ENCODE measurements at regions not wholly inside any gene's neighbourhood (a gene's known extent, or its start where the extent isn't known, plus 50 kb on each side); places are given as distances from the start of the nearest gene placed in this dataset.

DNA sequence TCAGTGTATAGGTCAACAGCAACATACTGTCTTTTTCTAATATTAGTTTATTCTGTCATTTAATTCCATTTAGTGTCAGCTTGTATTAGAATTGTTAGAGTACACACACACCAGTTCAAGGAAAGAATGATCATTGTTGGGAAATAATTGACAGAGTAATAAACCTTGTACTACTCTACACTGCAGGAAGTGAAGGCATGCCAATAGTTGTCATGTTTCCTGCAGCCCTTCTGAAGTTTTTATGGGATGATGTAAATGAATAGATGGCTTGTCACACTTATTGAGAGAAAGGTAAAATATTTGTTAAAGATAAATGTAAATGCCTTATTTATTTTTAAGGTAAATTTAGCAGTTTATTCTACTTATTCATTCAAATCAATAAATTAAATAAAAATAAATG is 306.9 kb upstream of the KLHL1 start:
- no peak for DNase-seq
- peaks cover 13% of the 10 kb centered on the region for H3K9me3 Mint-ChIP-seq
- no peaks in the 10 kb centered on the region for H3K36me3 Mint-ChIP-seq (ENCODE audit: low read depth)
- H3K4me1 Mint-ChIP-seq (ENCODE audit: low read depth): no peaks in the 10 kb centered on the region
- no peaks in the 10 kb centered on the region for H3K27me3 Mint-ChIP-seq
- H3K4me3 Mint-ChIP-seq: no peak overlapping the region
- H3K27ac Mint-ChIP-seq: no peak overlapping the region

DNA sequence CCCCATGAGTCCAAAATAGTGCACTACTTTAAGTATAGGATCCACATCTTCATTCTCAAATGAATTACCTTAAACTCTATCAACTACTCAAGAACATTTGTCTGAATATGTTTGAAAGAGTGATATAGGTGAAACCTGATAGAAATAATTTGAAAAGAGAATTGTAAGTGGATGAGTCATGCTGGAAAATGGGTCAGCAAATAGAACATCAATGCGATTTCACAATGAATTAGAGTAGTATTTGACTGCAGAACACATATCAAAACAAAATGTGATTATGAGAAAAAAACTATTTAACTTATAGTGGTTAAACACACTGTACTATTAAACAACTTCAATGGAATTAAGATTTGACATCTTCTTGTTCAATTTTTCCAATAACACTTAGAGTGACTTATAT is 300.6 kb upstream of the KLHL1 start:
- Mint-ChIP-seq H3K36me3 (ENCODE audit: low read depth) (no peaks in the 10 kb centered on the region), H3K27me3 (no peaks in the 10 kb centered on the region), H3K4me3 (no peak overlapping the region), H3K9me3 (peaks cover 16% of the 10 kb centered on the region), H3K27ac (no peak overlapping the region), H3K4me1 (ENCODE audit: low read depth) (no peaks in the 10 kb centered on the region)
- DNase-seq: no peak

DNA sequence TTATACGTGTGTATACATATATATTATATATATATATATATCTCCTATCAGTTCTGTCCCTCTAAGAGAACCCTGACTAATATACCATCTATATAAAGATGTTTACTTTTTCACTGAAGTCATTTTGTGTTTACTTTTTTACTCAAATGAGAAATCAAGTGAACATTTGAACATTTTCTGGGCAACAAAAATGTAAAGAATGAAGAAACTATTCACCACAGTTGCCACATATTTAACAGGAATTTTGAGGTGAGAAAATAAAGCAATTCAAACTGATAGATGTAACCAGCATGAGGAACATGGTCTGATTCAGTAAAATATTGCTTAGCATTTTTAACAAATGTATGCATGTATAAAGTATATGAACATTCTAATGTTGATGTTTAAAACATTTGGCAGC is 299.2 kb upstream of the KLHL1 start:
- no peak overlapping the region for H3K4me3 Mint-ChIP-seq
- H3K9me3 Mint-ChIP-seq: peaks cover 12% of the 10 kb centered on the region
- H3K27ac Mint-ChIP-seq: no peak overlapping the region
- no peaks in the 10 kb centered on the region for H3K4me1 Mint-ChIP-seq (ENCODE audit: low read depth)
- H3K36me3 Mint-ChIP-seq (ENCODE audit: low read depth): no peaks in the 10 kb centered on the region
- H3K27me3 Mint-ChIP-seq: no peaks in the 10 kb centered on the region
- no peak for DNase-seq

DNA sequence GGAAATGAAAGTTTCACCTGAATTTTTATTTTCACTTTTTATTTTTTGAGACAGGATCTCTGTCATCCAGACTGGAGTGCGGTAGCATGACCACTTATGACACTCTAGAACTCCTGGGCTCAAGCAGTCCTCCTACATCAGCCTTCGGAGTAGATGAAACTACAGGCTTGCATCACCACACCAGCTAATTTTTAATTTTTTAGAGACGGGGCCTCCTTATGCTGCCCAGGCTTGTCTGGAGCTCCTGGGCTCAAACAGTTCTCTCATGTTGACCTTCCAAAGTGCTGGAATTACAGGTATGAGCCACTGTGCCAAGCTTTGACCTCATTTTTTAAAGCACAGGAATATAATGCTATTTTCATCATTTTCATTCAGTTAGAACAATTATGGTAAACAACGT is 297.0 kb upstream of the KLHL1 start:
- H3K4me1 Mint-ChIP-seq (ENCODE audit: low read depth): no peaks in the 10 kb centered on the region
- H3K27ac Mint-ChIP-seq: no peak overlapping the region
- H3K4me3 Mint-ChIP-seq: no peak overlapping the region
- no peaks in the 10 kb centered on the region for H3K36me3 Mint-ChIP-seq (ENCODE audit: low read depth)
- H3K9me3 Mint-ChIP-seq: peaks cover 7% of the 10 kb centered on the region
- no peaks in the 10 kb centered on the region for H3K27me3 Mint-ChIP-seq
- no peak for DNase-seq

DNA sequence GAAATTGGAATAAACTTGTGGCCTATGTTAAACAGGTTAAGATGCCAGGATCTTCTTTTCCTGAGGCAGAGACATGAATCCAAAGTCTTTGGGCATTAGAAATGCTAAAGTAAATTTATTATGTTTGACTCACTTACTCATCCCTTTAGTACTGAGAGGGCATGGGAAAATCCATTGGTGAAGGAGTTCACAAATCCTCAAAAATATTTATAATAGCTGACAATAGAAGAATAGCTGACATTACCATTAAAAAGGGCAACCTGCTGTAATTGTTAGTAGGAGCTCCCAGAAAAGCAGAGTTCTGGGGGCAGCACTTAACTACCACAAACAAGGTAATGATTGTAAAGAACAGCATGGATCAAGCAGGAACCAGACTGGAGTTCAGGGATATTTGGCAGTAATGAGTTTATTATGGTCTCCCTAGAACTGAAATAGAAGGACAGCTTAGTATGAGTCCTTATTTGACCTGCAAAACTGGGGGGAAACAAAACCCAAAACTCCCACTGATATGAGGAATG is 285.8 kb upstream of the KLHL1 start:
- Mint-ChIP-seq H3K9me3 (peaks cover 4% of the 10 kb centered on the region), H3K4me3 (no peak overlapping the region), H3K27ac (no peak overlapping the region), H3K27me3 (no peaks in the 10 kb centered on the region), H3K4me1 (ENCODE audit: low read depth) (no peaks in the 10 kb centered on the region), H3K36me3 (ENCODE audit: low read depth) (no peaks in the 10 kb centered on the region)
- no peak for DNase-seq

DNA sequence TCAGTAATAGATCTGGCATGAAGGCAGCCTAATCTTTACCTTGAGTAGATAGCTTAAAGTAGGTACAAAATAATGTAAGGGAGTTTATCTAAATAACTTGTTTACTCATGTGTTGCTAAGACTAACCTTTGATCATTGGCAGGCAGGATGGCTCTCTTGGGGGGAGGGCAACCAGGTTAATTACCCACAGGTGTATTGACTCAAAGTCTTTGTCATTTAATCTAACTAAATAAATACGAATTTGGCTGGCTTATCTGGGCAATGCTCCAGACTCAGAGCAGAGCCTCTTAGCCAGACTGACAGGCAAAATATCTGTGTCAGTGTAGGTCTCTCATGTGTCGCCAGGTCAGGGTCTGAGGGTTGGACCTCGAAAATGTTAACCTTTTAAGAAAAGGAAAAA is 283.4 kb upstream of the KLHL1 start:
- no peaks in the 10 kb centered on the region for H3K4me1 Mint-ChIP-seq (ENCODE audit: low read depth)
- no peak overlapping the region for H3K4me3 Mint-ChIP-seq
- no peaks in the 10 kb centered on the region for H3K36me3 Mint-ChIP-seq (ENCODE audit: low read depth)

DNA sequence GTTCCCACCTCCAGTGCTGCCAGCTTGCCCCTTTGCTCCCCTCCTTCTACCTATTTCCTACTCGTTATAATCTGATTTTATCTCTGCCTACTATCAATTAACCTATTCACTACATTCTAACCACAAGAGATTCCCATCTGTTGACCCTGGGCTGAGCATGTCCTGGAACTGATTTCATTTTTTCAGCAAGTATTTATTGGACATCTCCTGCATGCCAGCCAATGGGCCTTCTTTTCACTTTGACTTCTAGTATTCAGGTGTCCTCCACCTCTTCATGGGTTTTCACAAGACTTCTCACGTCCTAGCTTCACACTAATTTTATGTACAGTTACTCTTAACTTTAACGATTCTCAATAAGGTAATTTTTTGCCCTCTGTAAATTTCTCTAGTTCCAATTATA is 282.7 kb upstream of the KLHL1 start:
- no peaks in the 10 kb centered on the region for H3K4me1 Mint-ChIP-seq (ENCODE audit: low read depth)
- no peak overlapping the region for H3K4me3 Mint-ChIP-seq
- no peak overlapping the region for H3K27ac Mint-ChIP-seq
- no peaks in the 10 kb centered on the region for H3K27me3 Mint-ChIP-seq
- no peaks in the 10 kb centered on the region for H3K36me3 Mint-ChIP-seq (ENCODE audit: low read depth)
- no peak for DNase-seq
- peaks cover 3% of the 10 kb centered on the region for H3K9me3 Mint-ChIP-seq

More for the DNA sequence above, 283.4 kb upstream of the KLHL1 start:
- H3K27ac Mint-ChIP-seq: no peak overlapping the region
- H3K27me3 Mint-ChIP-seq: no peaks in the 10 kb centered on the region
- peaks cover 3% of the 10 kb centered on the region for H3K9me3 Mint-ChIP-seq
- DNase-seq: no peak

DNA sequence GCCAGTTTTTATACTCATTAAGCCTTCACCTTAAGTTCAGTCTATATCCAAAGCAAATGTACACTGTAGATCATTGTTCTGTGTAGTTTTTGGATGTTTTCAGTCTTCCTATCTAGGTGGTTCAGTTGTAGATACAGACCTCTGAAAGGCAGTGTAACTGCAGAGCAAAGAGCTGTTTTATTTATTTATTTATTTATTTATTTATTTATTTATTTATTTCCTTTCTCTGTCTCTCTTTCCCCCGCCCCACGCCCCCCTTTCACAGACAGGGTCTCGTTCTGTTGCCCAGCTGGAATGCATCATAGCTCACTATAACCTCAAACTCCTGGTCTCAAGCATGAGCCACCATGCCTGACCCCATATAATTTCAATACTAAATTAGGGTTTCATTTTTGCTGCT is 281.8 kb upstream of the KLHL1 start:
- peaks cover 3% of the 10 kb centered on the region for H3K9me3 Mint-ChIP-seq
- no peak overlapping the region for H3K4me3 Mint-ChIP-seq
- no peaks in the 10 kb centered on the region for H3K36me3 Mint-ChIP-seq (ENCODE audit: low read depth)
- H3K27me3 Mint-ChIP-seq: no peaks in the 10 kb centered on the region
- no peak for DNase-seq
- no peak overlapping the region for H3K27ac Mint-ChIP-seq
- no peaks in the 10 kb centered on the region for H3K4me1 Mint-ChIP-seq (ENCODE audit: low read depth)

DNA sequence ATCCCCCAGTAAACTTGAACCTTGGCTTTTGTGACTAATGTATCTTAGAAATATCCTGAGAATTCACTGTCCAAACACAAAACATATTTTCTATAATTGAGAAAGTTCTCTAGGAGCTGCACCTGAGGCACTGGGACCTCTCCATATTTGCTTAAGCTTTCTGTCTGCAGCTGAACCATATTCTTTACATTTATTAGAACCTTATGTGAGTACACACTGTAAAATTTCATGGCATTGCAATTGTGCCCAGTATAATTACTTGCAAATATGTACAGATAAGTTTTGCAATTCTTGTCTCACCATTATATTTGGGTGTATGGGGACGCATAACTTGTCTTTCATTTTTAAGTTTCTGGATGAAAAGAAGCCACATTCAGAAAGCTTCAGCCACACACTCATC is 280.7 kb upstream of the KLHL1 start:
- DNase-seq: no peak
- Mint-ChIP-seq H3K9me3 (peaks cover 5% of the 10 kb centered on the region), H3K36me3 (ENCODE audit: low read depth) (no peaks in the 10 kb centered on the region), H3K27ac (no peak overlapping the region), H3K27me3 (no peaks in the 10 kb centered on the region), H3K4me3 (no peak overlapping the region), H3K4me1 (ENCODE audit: low read depth) (no peaks in the 10 kb centered on the region)

DNA sequence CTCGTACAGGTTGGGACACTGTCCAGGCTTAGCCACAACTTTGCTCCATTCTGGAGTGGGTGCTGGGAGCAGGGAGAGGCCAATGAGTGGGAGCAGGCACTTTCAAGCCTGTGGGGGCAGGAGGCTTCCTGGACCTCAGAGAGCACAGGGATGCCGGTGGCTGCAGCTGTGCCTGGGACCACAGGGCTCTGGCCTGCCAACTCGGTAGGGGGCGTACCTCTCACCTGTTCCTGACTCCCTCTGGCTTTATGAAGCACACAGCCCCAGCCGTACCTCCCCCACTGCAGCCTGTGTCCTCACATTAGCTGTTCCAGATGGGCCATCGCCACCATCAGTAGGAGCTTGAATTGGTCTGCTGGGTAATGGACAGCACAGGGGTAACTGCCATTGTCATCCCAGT is 278.7 kb upstream of the KLHL1 start:
- no peaks in the 10 kb centered on the region for H3K27me3 Mint-ChIP-seq
- no peak for DNase-seq
- no peaks in the 10 kb centered on the region for H3K4me1 Mint-ChIP-seq (ENCODE audit: low read depth)
- H3K36me3 Mint-ChIP-seq (ENCODE audit: low read depth): no peaks in the 10 kb centered on the region
- H3K9me3 Mint-ChIP-seq: peaks cover 5% of the 10 kb centered on the region
- no peak overlapping the region for H3K27ac Mint-ChIP-seq
- H3K4me3 Mint-ChIP-seq: no peak overlapping the region

DNA sequence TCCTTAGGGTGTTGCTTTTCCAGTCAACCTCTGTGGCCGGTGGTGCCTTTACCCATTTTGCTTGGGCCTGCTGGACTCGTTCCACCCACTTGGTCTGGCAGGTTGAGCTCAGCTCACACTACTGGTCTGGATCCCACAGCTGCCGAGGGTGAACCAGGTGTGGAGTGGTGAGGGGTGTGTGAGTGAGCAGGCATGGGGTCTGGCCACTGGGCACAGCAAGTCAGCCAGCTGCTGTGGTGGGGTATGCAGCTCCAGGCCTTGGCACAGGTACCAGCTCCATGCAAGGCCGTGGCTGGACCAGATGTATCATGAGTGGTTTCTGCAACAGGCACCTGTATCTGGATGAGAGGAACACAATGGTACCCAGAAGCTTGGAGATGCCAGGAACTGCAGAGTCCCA is 277.6 kb upstream of the KLHL1 start:
- H3K4me3 Mint-ChIP-seq: no peak overlapping the region
- no peaks in the 10 kb centered on the region for H3K4me1 Mint-ChIP-seq (ENCODE audit: low read depth)
- no peak for DNase-seq
- H3K27ac Mint-ChIP-seq: no peak overlapping the region
- H3K36me3 Mint-ChIP-seq (ENCODE audit: low read depth): no peaks in the 10 kb centered on the region
- H3K27me3 Mint-ChIP-seq: no peaks in the 10 kb centered on the region
- H3K9me3 Mint-ChIP-seq: peaks cover 5% of the 10 kb centered on the region

DNA sequence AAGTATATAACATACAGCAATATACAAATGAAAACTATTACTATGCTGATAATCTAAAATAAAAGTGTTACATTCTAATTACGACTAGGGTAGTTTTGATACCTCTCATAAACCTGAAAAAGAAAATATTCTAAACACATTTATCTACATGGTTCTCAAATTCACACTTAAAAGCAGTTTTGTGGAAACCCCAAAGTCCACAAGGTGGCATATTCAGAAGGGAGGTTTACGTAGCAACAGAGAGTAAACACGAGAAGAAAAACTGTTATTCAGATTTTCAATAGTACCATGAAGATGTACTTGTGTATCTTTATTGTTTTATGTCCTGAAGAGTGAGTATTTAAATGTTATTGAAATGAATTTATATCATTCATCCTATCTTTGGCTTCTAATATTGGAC is 275.9 kb upstream of the KLHL1 start:
- H3K27me3 Mint-ChIP-seq: no peaks in the 10 kb centered on the region
- no peaks in the 10 kb centered on the region for H3K36me3 Mint-ChIP-seq (ENCODE audit: low read depth)
- no peak overlapping the region for H3K4me3 Mint-ChIP-seq
- no peaks in the 10 kb centered on the region for H3K4me1 Mint-ChIP-seq (ENCODE audit: low read depth)
- no peak overlapping the region for H3K27ac Mint-ChIP-seq
- H3K9me3 Mint-ChIP-seq: peaks cover 12% of the 10 kb centered on the region
- no peak for DNase-seq

DNA sequence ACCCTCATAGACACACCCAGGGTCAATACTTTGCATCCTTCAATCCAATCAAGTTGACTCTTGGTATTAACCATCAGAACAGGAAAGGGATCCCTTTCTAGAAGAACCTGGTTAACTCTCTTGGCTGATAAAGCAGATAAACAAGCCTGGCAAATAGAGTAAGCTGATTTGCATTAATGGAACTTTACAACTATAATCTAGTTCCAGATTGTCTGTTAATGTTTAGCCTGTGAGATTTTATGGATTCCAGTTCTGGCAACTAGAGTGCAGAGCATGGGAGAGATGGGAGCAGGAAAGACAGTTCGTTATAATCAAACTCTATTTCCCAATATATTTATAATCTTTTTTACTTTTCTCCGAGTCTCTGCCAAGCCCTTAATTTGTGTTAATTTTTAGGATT is 272.6 kb upstream of the KLHL1 start:
- Mint-ChIP-seq H3K36me3 (ENCODE audit: low read depth) (no peaks in the 10 kb centered on the region), H3K27me3 (no peaks in the 10 kb centered on the region), H3K9me3 (peaks cover 17% of the 10 kb centered on the region), H3K27ac (no peak overlapping the region), H3K4me3 (no peak overlapping the region), H3K4me1 (ENCODE audit: low read depth) (no peaks in the 10 kb centered on the region)
- DNase-seq: no peak

DNA sequence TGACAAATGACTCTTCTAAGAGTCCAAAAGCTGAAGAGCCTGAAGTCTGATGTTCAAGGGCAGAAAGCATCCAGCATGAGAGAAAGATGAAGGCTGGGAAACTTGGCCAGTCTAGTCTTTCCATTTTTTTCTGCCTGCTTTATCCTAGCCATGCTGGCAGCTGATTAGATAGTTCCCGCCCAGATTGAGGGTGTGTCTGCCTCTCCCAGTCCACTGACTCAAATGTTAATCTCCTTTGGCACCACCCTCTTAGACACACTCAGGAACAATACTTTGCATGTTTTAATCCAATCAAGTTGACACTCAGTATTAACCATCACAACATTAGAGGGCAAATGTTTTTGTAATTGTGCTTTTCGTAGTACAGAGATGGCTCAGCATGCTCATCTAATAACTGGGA is 267.5 kb upstream of the KLHL1 start:
- no peaks in the 10 kb centered on the region for H3K36me3 Mint-ChIP-seq (ENCODE audit: low read depth)
- H3K27me3 Mint-ChIP-seq: no peaks in the 10 kb centered on the region
- no peak overlapping the region for H3K27ac Mint-ChIP-seq

DNA sequence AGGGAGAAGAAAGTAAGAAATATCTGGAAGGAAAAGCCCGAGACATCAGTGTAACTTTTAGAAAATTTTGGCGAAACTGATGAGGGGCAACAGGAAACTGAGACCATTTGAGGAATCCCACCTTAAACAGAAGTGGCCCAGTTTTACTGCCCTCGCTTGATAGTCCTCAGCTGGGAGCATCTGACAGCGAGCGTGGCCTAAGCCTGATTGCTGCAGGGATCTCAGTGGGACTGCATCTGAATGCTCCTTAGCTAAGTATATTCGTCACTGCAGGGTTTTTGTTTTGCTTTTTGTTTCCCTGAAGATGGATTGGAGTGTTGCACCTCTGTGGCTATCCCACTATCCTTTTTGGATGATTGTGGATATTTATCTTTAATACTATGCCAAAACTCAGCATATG is 262.7 kb upstream of the KLHL1 start:
- H3K4me3 Mint-ChIP-seq: no peak overlapping the region
- no peak overlapping the region for H3K27ac Mint-ChIP-seq
- no peaks in the 10 kb centered on the region for H3K4me1 Mint-ChIP-seq (ENCODE audit: low read depth)
- peaks cover 6% of the 10 kb centered on the region for H3K9me3 Mint-ChIP-seq
- no peaks in the 10 kb centered on the region for H3K36me3 Mint-ChIP-seq (ENCODE audit: low read depth)
- H3K27me3 Mint-ChIP-seq: no peaks in the 10 kb centered on the region
- DNase-seq: no peak

More for the DNA sequence above, 267.5 kb upstream of the KLHL1 start:
- H3K4me1 Mint-ChIP-seq (ENCODE audit: low read depth): no peaks in the 10 kb centered on the region
- no peak for DNase-seq
- no peak overlapping the region for H3K4me3 Mint-ChIP-seq
- H3K9me3 Mint-ChIP-seq: peaks cover 15% of the 10 kb centered on the region

DNA sequence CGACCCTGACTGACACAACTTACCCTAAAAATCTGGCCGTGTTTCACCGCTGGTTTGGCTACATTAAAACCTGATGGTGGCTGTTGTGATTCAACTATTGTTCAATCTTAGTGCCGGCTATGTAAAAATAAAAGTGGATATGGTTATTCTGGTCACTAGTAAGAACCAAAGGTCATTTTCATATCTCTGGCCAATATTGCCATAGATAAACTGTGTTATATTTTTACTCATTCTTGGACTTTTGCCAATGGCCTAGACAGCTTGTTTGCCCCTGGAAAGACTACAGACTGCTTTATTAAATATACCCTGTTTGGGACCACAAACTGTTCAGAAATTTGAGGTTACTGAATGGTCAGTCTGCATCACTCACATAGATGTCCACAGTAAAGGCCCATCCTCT is 258.5 kb upstream of the KLHL1 start:
- H3K27me3 Mint-ChIP-seq: no peaks in the 10 kb centered on the region

More for the DNA sequence above, 258.5 kb upstream of the KLHL1 start:
- Mint-ChIP-seq H3K9me3 (peaks cover 4% of the 10 kb centered on the region), H3K4me3 (no peak overlapping the region), H3K4me1 (ENCODE audit: low read depth) (no peaks in the 10 kb centered on the region), H3K36me3 (ENCODE audit: low read depth) (no peaks in the 10 kb centered on the region), H3K27ac (no peak overlapping the region)
- no peak for DNase-seq
